Fibroblast of skin of scalp (primary cell): ENCODE measurements at regions not wholly inside any gene's neighbourhood (a gene's known extent, or its start where the extent isn't known, plus 50 kb on each side); places are given as distances from the start of the nearest gene placed in this dataset.

Experiments
- DNase-seq: peaks from one replicate; pipeline ENCODE4 v3.0.0-alpha.2; 2013

- no peak for DNase-seq
Measured at GRCh38 chr17:33352526-33352925, 59.4 kb upstream of the ASIC2 start.

- DNase-seq, result no peak
Measured at GRCh38 chr17:33356266-33356665, 63.2 kb upstream of the ASIC2 start.

GRCh38 chr17:33363475-33363874 is 70.4 kb upstream of the ASIC2 start:
- DNase-seq, result no peak

- DNase-seq, result no peak
Measured at GRCh38 chr17:33366960-33367359, 73.9 kb upstream of the ASIC2 start.

- DNase-seq, result no peak
Measured at GRCh38 chr17:33369149-33369548, 76.1 kb upstream of the ASIC2 start.

- no peak for DNase-seq
Measured at GRCh38 chr17:33369876-33370275, 76.8 kb upstream of the ASIC2 start.

- no peak for DNase-seq
Measured at GRCh38 chr17:33370401-33370800, 77.3 kb upstream of the ASIC2 start.

- no peak for DNase-seq
Measured at GRCh38 chr17:33371377-33371776, 78.3 kb upstream of the ASIC2 start.

- DNase-seq, result no peak
Measured at GRCh38 chr17:33373273-33373672, 80.2 kb upstream of the ASIC2 start.

GRCh38 chr17:33375103-33375502 is 82.0 kb upstream of the ASIC2 start:
- no peak for DNase-seq

- DNase-seq, result no peak
Measured at GRCh38 chr17:33375783-33376182, 82.7 kb upstream of the ASIC2 start.

GRCh38 chr17:33377837-33378595 is 84.9 kb upstream of the ASIC2 start:
- DNase-seq, result no peak

- DNase-seq, result peak; percentile 1
Measured at GRCh38 chr17:33381201-33381600, 88.1 kb upstream of the ASIC2 start.

GRCh38 chr17:33383488-33384023 is 90.5 kb upstream of the ASIC2 start:
- no peak for DNase-seq

- DNase-seq, result no peak
Measured at GRCh38 chr17:33385133-33385532, 92.0 kb upstream of the ASIC2 start.

GRCh38 chr17:33385713-33386112 is 92.6 kb upstream of the ASIC2 start:
- no peak for DNase-seq

GRCh38 chr17:33387406-33387805 is 94.3 kb upstream of the ASIC2 start:
- no peak for DNase-seq

- peak; percentile 28 for DNase-seq
Measured at GRCh38 chr17:33389504-33390135, 96.5 kb upstream of the ASIC2 start.

- peak; percentile 54 for DNase-seq
Measured at GRCh38 chr17:33390479-33391176, 97.5 kb upstream of the ASIC2 start.

- no peak for DNase-seq
Measured at GRCh38 chr17:33396818-33397217, 103.7 kb upstream of the ASIC2 start.

GRCh38 chr17:33398386-33398785 is 105.3 kb upstream of the ASIC2 start:
- DNase-seq, result no peak

- no peak for DNase-seq
Measured at GRCh38 chr17:33401249-33401648, 108.2 kb upstream of the ASIC2 start.

GRCh38 chr17:33403194-33403593 is 110.1 kb upstream of the ASIC2 start:
- no peak for DNase-seq
